Mesothelial cell of epicardium (in vitro differentiated cells): ENCODE measurements at regions not wholly inside any gene's neighbourhood (a gene's known extent, or its start where the extent isn't known, plus 50 kb on each side); places are given as distances from the start of the nearest gene placed in this dataset.

Experiments
- DNase-seq, 2 experiments: peaks; one replicate each; pipeline ENCODE4 v3.0.0; 2021; ENCODE audit warnings: low spot score in 2 of 2; ENCODE audit not compliant: unreplicated experiment in 2 of 2
- H3K27ac Mint-ChIP-seq: 2 replicates; pipeline ENCODE4 v1.8.0; 2021; ENCODE audit warnings: mixed read lengths
- H3K27me3 Mint-ChIP-seq: 2 replicates; pipeline ENCODE4 v1.8.0; 2021; ENCODE audit warnings: low read depth, mixed read lengths
- H3K36me3 Mint-ChIP-seq: 2 replicates; pipeline ENCODE4 v1.8.0; 2021; ENCODE audit warnings: mixed read lengths
- H3K4me1 Mint-ChIP-seq: 2 replicates; pipeline ENCODE4 v1.8.0; 2021; ENCODE audit warnings: mixed read lengths
- H3K4me3 Mint-ChIP-seq: 2 replicates; pipeline ENCODE4 v1.8.0; 2021; ENCODE audit warnings: mild to moderate bottlenecking, moderate library complexity, mixed read lengths
- H3K9me3 Mint-ChIP-seq: 2 replicates; pipeline ENCODE4 v1.8.0; 2021; ENCODE audit warnings: mixed read lengths
- TF ChIP-seq, protein P1 (sequence below): fragments of 200-600 bp; sonication (generic); IDR thresholded peaks from one replicate; pipeline ENCODE4 v1.5.0; 2021; ENCODE audit warnings: antibody characterized with exemption; ENCODE audit not compliant: unreplicated experiment

DNA sequence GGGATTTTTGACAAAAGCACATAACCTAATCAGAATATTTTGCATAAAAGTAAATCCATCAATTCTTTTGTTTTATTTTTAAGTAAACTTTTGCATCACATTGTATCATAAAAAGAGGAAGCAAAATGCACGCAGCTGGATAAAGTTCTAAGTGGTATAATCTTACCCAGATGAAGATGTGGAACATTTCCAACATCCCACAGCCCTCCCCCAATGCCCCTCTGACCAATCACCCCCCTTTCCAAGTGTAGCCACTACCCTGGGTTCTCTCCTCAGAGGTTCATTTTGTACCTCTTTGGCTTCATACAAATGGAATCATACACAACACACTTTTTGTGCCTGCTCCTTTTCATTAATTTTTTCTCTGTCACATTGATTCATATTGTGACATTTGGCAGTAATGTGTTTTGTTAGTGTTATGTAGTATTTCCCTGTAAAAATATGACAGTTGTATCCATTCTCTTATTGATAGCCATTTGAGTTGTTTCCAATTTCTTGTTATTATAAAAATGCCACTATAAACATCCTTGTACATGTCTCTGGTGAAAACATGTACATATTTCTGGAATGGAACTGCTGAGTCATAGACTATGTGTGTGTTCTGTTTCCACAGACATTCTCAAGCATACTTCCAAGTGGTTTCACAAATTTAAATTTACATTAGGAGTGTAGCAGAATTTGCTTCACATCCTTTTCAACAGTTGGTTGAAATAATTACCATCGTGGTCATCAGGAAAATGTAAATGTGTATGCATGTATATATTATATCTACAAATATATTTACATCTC is 92.9 kb upstream of the SYNDIG1 start:
- no peak for DNase-seq
- Mint-ChIP-seq H3K9me3 (no peaks in the 10 kb centered on the region), H3K4me1 (peaks cover 5% of the 10 kb centered on the region), H3K4me3 (no peak overlapping the region), H3K36me3 (no peaks in the 10 kb centered on the region), H3K27ac (no peak overlapping the region), H3K27me3 (peaks cover 25% of the 10 kb centered on the region)
- TF ChIP-seq, protein P1, sequence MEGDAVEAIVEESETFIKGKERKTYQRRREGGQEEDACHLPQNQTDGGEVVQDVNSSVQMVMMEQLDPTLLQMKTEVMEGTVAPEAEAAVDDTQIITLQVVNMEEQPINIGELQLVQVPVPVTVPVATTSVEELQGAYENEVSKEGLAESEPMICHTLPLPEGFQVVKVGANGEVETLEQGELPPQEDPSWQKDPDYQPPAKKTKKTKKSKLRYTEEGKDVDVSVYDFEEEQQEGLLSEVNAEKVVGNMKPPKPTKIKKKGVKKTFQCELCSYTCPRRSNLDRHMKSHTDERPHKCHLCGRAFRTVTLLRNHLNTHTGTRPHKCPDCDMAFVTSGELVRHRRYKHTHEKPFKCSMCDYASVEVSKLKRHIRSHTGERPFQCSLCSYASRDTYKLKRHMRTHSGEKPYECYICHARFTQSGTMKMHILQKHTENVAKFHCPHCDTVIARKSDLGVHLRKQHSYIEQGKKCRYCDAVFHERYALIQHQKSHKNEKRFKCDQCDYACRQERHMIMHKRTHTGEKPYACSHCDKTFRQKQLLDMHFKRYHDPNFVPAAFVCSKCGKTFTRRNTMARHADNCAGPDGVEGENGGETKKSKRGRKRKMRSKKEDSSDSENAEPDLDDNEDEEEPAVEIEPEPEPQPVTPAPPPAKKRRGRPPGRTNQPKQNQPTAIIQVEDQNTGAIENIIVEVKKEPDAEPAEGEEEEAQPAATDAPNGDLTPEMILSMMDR: no peak

- TF ChIP-seq, protein P1: no peak
- Mint-ChIP-seq H3K36me3 (no peaks in the 10 kb centered on the region), H3K9me3 (no peaks in the 10 kb centered on the region), H3K27ac (no peak overlapping the region), H3K4me1 (no peaks in the 10 kb centered on the region), H3K4me3 (no peak overlapping the region), H3K27me3 (peaks cover 5% of the 10 kb centered on the region)
- DNase-seq: no peak
Measured at GRCh38 chr20:24373372-24373771, 96.1 kb upstream of the SYNDIG1 start.

GRCh38 chr20:24370911-24371695 is 98.3 kb upstream of the SYNDIG1 start:
- TF ChIP-seq, protein P1: no peak
- Mint-ChIP-seq H3K4me3 (no peak overlapping the region), H3K27me3 (peaks cover 22% of the 10 kb centered on the region), H3K36me3 (no peaks in the 10 kb centered on the region), H3K27ac (no peak overlapping the region), H3K9me3 (no peaks in the 10 kb centered on the region), H3K4me1 (no peaks in the 10 kb centered on the region)
- no peak for DNase-seq

GRCh38 chr20:24370249-24370648 is 99.2 kb upstream of the SYNDIG1 start:
- no peaks in the 10 kb centered on the region for H3K9me3 Mint-ChIP-seq
- no peak for DNase-seq
- TF ChIP-seq, protein P1: no peak
- no peaks in the 10 kb centered on the region for H3K36me3 Mint-ChIP-seq
- H3K4me1 Mint-ChIP-seq: no peaks in the 10 kb centered on the region
- H3K27me3 Mint-ChIP-seq: peaks cover 23% of the 10 kb centered on the region
- no peak overlapping the region for H3K27ac Mint-ChIP-seq
- H3K4me3 Mint-ChIP-seq: no peak overlapping the region

DNA sequence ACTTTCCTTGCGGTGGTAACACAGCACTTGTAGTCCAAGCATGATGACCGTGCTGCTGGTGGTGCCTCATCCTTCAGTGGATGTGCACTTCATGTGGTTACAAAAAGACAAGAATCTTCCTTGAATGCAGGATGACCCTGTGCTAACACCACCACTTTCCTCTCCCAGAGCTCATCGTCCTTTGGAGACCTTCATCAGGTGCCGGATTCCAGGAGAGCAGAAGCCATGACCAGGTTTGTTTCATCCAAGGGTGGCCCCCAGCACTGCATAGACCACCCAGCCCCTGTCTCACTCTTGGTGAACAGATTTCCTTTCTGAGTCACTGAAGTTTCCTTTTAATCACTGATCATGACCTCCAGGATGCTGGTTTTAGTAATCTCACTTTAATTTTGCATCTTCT is 101.2 kb upstream of the SYNDIG1 start:
- TF ChIP-seq, protein P1: no peak
- H3K36me3 Mint-ChIP-seq: no peaks in the 10 kb centered on the region
- no peak overlapping the region for H3K27ac Mint-ChIP-seq
- H3K4me1 Mint-ChIP-seq: no peaks in the 10 kb centered on the region
- H3K27me3 Mint-ChIP-seq: peaks cover 24% of the 10 kb centered on the region
- no peak for DNase-seq
- H3K4me3 Mint-ChIP-seq: no peak overlapping the region
- H3K9me3 Mint-ChIP-seq: no peaks in the 10 kb centered on the region
